ENCODE measurements at regions not wholly inside any gene's neighbourhood (a gene's known extent, or its start where the extent isn't known, plus 50 kb on each side); places are given as distances from the start of the nearest gene placed in this dataset.

DNA sequence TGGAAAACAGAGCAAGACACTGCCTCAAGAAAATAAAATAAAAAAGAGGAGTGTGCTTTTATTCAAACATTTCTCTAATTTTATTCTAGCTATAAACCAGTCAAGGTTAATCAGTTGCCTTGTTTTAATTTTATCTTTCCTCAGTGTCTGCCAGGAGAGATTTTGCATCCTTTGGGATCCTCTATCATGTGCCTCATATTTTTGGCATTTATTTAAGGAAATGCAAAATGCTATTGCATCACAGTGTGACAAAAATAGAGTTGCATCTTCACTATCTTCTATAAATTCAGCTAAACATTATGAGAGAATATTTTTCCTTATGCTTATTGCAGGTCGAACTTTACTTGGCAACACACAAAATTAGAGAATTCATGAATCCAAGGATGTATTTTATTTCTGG is 639.0 kb upstream of the KLF12 start:
- no peak for DNase-seq
- no peak overlapping the region for H3K27ac ChIP-seq
- no peaks in the 10 kb centered on the region for H3K9me3 ChIP-seq (ENCODE audit: severe bottlenecking)
- H3K27me3 ChIP-seq (ENCODE audit: insufficient read depth, low read depth, severe bottlenecking): no peaks in the 10 kb centered on the region
- TF ChIP-seq, protein P1, sequence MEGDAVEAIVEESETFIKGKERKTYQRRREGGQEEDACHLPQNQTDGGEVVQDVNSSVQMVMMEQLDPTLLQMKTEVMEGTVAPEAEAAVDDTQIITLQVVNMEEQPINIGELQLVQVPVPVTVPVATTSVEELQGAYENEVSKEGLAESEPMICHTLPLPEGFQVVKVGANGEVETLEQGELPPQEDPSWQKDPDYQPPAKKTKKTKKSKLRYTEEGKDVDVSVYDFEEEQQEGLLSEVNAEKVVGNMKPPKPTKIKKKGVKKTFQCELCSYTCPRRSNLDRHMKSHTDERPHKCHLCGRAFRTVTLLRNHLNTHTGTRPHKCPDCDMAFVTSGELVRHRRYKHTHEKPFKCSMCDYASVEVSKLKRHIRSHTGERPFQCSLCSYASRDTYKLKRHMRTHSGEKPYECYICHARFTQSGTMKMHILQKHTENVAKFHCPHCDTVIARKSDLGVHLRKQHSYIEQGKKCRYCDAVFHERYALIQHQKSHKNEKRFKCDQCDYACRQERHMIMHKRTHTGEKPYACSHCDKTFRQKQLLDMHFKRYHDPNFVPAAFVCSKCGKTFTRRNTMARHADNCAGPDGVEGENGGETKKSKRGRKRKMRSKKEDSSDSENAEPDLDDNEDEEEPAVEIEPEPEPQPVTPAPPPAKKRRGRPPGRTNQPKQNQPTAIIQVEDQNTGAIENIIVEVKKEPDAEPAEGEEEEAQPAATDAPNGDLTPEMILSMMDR (IDR thresholded peaks at IDR 0.05; ENCODE audit: low read depth, low read length): no peak
- H3K36me3 ChIP-seq: no peaks in the 10 kb centered on the region
- no peak overlapping the region for H3K4me3 ChIP-seq (ENCODE audit: low read depth, low read length)

DNA sequence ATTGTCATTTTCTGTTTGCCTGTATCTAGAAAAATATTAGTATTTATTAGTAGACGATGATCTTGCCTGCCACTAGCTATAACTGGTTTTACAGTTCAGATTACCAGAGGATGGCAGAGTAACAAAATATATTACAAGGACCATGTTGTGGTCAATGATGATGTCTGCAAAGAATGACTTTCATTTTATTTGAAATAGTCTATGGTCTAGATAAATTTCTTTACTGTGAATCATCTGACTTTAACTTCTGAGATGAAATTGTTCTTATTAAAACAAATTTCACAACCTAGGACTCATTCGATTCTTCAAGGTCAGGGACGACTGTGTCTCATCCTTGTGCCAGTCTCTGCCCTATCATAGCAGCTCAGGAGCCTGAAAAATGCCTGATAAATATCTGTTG is 637.8 kb upstream of the KLF12 start:
- Histone ChIP-seq H3K36me3 (no peaks in the 10 kb centered on the region), H3K4me3 (ENCODE audit: low read depth, low read length) (no peak overlapping the region), H3K9me3 (ENCODE audit: severe bottlenecking) (no peaks in the 10 kb centered on the region), H3K27ac (no peak overlapping the region), H3K27me3 (ENCODE audit: insufficient read depth, low read depth, severe bottlenecking) (no peaks in the 10 kb centered on the region)
- DNase-seq: no peak
- TF ChIP-seq, protein P1 (IDR thresholded peaks at IDR 0.05; ENCODE audit: low read depth, low read length): no peak

DNA sequence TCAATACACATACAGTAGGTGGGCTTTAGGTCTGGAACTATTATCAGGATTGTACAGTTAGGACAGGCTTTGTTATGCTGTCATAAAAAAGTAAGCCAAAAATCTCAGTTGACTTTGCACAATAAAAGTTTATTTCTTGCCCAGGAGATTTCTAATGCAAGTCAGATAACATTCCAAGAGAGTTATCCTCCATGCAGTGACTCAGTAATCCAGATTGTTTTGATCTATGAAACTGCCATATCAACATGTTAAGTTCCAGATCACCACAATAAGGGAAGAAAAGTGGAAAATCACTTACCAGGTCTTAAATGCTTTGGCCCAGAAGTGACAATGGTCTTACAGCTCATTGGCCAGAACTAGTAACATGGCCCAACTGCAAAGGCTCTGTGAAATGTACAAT is 636.2 kb upstream of the KLF12 start:
- no peak for DNase-seq
- Histone ChIP-seq H3K36me3 (no peaks in the 10 kb centered on the region), H3K9me3 (ENCODE audit: severe bottlenecking) (no peaks in the 10 kb centered on the region), H3K27ac (no peak overlapping the region), H3K4me3 (ENCODE audit: low read depth, low read length) (no peak overlapping the region), H3K27me3 (ENCODE audit: insufficient read depth, low read depth, severe bottlenecking) (no peaks in the 10 kb centered on the region)
- TF ChIP-seq, protein P1 (IDR thresholded peaks at IDR 0.05; ENCODE audit: low read depth, low read length): no peak

DNA sequence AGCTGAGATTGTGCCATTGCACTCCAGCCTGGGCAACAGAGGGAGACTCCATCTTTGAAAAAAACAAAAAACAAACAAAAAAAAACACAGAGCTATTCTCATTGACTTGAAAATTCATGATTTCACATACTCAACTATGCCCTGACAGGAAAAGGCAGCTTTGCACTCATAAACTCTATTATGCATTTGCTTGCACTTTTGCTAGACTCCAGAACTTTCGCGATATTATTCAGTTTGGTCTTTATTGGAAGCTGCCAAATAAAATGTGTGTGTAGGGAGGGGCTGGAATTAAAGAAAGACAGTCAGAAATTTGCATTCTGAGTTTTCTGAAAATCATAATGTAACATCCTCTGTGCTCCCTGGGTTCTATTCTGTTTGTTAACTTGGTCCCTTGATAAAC is 635.1 kb upstream of the KLF12 start:
- Histone ChIP-seq H3K27ac (no peak overlapping the region), H3K36me3 (no peaks in the 10 kb centered on the region), H3K4me3 (ENCODE audit: low read depth, low read length) (no peak overlapping the region), H3K27me3 (ENCODE audit: insufficient read depth, low read depth, severe bottlenecking) (no peaks in the 10 kb centered on the region), H3K9me3 (ENCODE audit: severe bottlenecking) (no peaks in the 10 kb centered on the region)
- TF ChIP-seq, protein P1 (IDR thresholded peaks at IDR 0.05; ENCODE audit: low read depth, low read length): no peak
- DNase-seq: no peak

DNA sequence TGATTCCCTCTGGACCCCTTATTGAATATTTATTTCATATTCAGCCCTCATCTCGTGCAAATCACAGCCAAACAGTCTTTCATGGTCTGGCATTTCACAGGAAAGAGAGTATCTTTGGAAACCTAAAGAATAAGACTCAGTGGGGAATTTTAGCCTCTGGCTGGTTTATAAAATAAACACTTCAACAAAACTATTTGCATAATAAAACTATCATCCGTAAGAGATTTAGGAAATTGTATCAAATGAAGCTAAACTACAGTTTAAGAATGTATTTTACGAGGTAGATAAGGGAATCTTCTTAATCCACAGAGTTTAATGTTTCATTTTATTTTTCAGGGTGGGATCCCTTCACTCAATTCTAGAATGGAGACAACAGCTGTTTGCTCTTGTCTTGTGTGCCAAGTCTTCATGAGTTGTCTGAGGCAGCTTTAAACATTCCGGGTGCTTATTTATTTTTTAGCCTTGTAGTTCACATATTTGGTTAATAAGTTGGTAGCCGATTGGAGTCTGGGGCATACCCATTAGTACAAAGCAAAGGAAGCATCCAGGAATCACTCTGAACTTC is 634.4 kb upstream of the KLF12 start:
- TF ChIP-seq, protein P1 (IDR thresholded peaks at IDR 0.05; ENCODE audit: low read depth, low read length): no peak
- DNase-seq: no peak
- H3K36me3 ChIP-seq: no peaks in the 10 kb centered on the region

DNA sequence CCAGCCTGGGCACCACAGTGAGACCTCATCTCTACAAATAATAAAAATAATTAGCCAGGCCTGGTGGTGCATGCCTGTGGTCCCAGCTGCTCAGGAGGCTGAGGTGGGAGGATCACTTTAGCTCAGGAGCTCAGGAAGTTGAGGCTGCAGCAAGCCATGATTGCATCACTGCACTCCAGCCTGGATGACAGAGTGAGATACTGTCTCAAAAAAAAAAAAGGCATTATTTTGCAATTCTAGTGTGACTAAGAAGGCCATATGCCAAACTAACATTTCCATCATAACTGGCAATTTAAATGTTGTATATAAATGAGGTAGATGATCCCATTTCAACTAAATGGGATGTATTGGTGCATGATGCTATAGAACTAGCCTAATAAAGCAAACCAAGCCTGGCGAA is 632.8 kb upstream of the KLF12 start:
- no peaks in the 10 kb centered on the region for H3K9me3 ChIP-seq (ENCODE audit: severe bottlenecking)
- DNase-seq: no peak
- H3K4me3 ChIP-seq (ENCODE audit: low read depth, low read length): no peak overlapping the region
- no peak overlapping the region for H3K27ac ChIP-seq
- H3K36me3 ChIP-seq: no peaks in the 10 kb centered on the region
- TF ChIP-seq, protein P1 (IDR thresholded peaks at IDR 0.05; ENCODE audit: low read depth, low read length): no peak
- no peaks in the 10 kb centered on the region for H3K27me3 ChIP-seq (ENCODE audit: insufficient read depth, low read depth, severe bottlenecking)

More for the DNA sequence above, 634.4 kb upstream of the KLF12 start:
- Histone ChIP-seq H3K27ac (no peak overlapping the region), H3K27me3 (ENCODE audit: insufficient read depth, low read depth, severe bottlenecking) (no peaks in the 10 kb centered on the region), H3K4me3 (ENCODE audit: low read depth, low read length) (no peak overlapping the region), H3K9me3 (ENCODE audit: severe bottlenecking) (no peaks in the 10 kb centered on the region)

Data from WERI-Rb-1 (cell line).